ENCODE measurements at regions not wholly inside any gene's neighbourhood (a gene's known extent, or its start where the extent isn't known, plus 50 kb on each side); places are given as distances from the start of the nearest gene placed in this dataset.
A peak's percentile ranks its signal among the peaks of the same experiment; 100 is the strongest.

- DNase-seq (ENCODE audit: low spot score) = no peak
These were observed 331.1 kb downstream of the FSIP2 start for GRCh38 chr2:186069676-186070075.

GRCh38 chr2:186085226-186085625 lies 346.6 kb downstream of the FSIP2 start:
- DNase-seq (ENCODE audit: low spot score) = no peak

- DNase-seq (ENCODE audit: low spot score) = no peak
These were observed 354.6 kb downstream of the FSIP2 start for GRCh38 chr2:186093174-186093573.

GRCh38 chr2:186098821-186099220 lies 360.2 kb downstream of the FSIP2 start:
- DNase-seq (ENCODE audit: low spot score) = no peak

GRCh38 chr2:186099826-186100225 lies 361.2 kb downstream of the FSIP2 start:
- DNase-seq (ENCODE audit: low spot score) = no peak

GRCh38 chr2:186100636-186101035 lies 362.0 kb downstream of the FSIP2 start:
- no peak for DNase-seq (ENCODE audit: low spot score)

GRCh38 chr2:186101616-186102015 lies 363.0 kb downstream of the FSIP2 start:
- DNase-seq (ENCODE audit: low spot score) = no peak

- no peak for DNase-seq (ENCODE audit: low spot score)
These were observed 364.7 kb downstream of the FSIP2 start for GRCh38 chr2:186103276-186103675.

GRCh38 chr2:186105016-186105724 lies 366.6 kb downstream of the FSIP2 start:
- DNase-seq (ENCODE audit: low spot score) = no peak

GRCh38 chr2:186108470-186108869 lies 369.9 kb downstream of the FSIP2 start:
- DNase-seq (ENCODE audit: low spot score) = no peak

GRCh38 chr2:186113284-186113683 lies 372.8 kb upstream of the ZC3H15 start:
- DNase-seq (ENCODE audit: low spot score) = no peak

- no peak for DNase-seq (ENCODE audit: low spot score)
These were observed 360.9 kb upstream of the ZC3H15 start for GRCh38 chr2:186125156-186125555.

GRCh38 chr2:186125625-186126024 lies 360.4 kb upstream of the ZC3H15 start:
- no peak for DNase-seq (ENCODE audit: low spot score)

- no peak for DNase-seq (ENCODE audit: low spot score)
These were observed 359.9 kb upstream of the ZC3H15 start for GRCh38 chr2:186126181-186126580.

GRCh38 chr2:186129767-186130581 lies 356.1 kb upstream of the ZC3H15 start:
- peak; percentile 21 for DNase-seq (ENCODE audit: low spot score)

GRCh38 chr2:186130748-186131641 lies 355.1 kb upstream of the ZC3H15 start:
- no peak for DNase-seq (ENCODE audit: low spot score)

- DNase-seq (ENCODE audit: low spot score) = no peak
These were observed 350.4 kb upstream of the ZC3H15 start for GRCh38 chr2:186135686-186136085.

- DNase-seq (ENCODE audit: low spot score) = no peak
These were observed 349.2 kb upstream of the ZC3H15 start for GRCh38 chr2:186136860-186137259.

GRCh38 chr2:186138845-186139244 lies 347.2 kb upstream of the ZC3H15 start:
- no peak for DNase-seq (ENCODE audit: low spot score)

GRCh38 chr2:186159101-186159500 lies 327.0 kb upstream of the ZC3H15 start:
- DNase-seq (ENCODE audit: low spot score) = no peak

GRCh38 chr2:186164325-186164724 lies 321.7 kb upstream of the ZC3H15 start:
- DNase-seq (ENCODE audit: low spot score) = no peak

GRCh38 chr2:186170693-186171092 lies 315.4 kb upstream of the ZC3H15 start:
- DNase-seq (ENCODE audit: low spot score) = no peak
